Astrocyte (in vitro differentiated cells and primary cell): ENCODE measurements at regions not wholly inside any gene's neighbourhood (a gene's known extent, or its start where the extent isn't known, plus 50 kb on each side); places are given as distances from the start of the nearest gene placed in this dataset.
"Not testable (repeated sequence)": the region's sequence is repeated elsewhere in the genome, so short reads cannot be mapped to it uniquely, and the experiment has no call there.

Source experiments
- DNase-seq: peaks from one replicate; pipeline ENCODE4 v3.0.0-alpha.2; 2010; ENCODE audit warnings: low read depth
- FAIRE-seq: peaks from 2 replicates; lab custom pipeline; 2011; peaks lifted over from hg19 to GRCh38; lab: Jason Lieb, UNC
- H2AFZ ChIP-seq: 2 replicates; pipeline ENCODE4 v1.6.0; 2012; ENCODE audit warnings: low read depth, low read length, inconsistent platforms
- H3K27ac ChIP-seq: 2 replicates; pipeline ENCODE4 v1.5.1; 2011; ENCODE audit warnings: low read depth, low read length, inconsistent platforms
- H3K27me3 ChIP-seq: 2 replicates; pipeline ENCODE4 v1.6.0; 2011; ENCODE audit warnings: low read length, inconsistent platforms; ENCODE audit not compliant: insufficient read depth
- H3K36me3 ChIP-seq: 2 replicates; pipeline ENCODE4 v1.5.1; 2011; ENCODE audit warnings: low read length, inconsistent platforms; ENCODE audit not compliant: insufficient read depth
- H3K4me1 ChIP-seq: 2 replicates; pipeline ENCODE4 v1.5.1; 2011; ENCODE audit warnings: low read length, inconsistent platforms; ENCODE audit not compliant: insufficient read depth
- H3K4me2 ChIP-seq: 2 replicates; pipeline ENCODE4 v1.6.0; 2012; ENCODE audit warnings: low read length, inconsistent platforms
- H3K4me3 ChIP-seq: 2 replicates; pipeline ENCODE4 v1.5.1; 2011; ENCODE audit warnings: low read depth, mild to moderate bottlenecking, low read length, inconsistent platforms; ENCODE audit not compliant: insufficient read depth
- H3K79me2 ChIP-seq: 2 replicates; pipeline ENCODE4 v1.6.0; 2012; ENCODE audit warnings: mild to moderate bottlenecking, low read length, inconsistent platforms; ENCODE audit not compliant: insufficient read depth
- H3K9ac ChIP-seq: 2 replicates; pipeline ENCODE4 v1.6.0; 2012; ENCODE audit warnings: mild to moderate bottlenecking, low read length, inconsistent platforms
- H3K9me3 ChIP-seq: 2 replicates; pipeline ENCODE4 v1.5.1; 2012; ENCODE audit warnings: low read depth, mild to moderate bottlenecking, low read length, inconsistent platforms; ENCODE audit not compliant: insufficient read depth
- H4K20me1 ChIP-seq: 2 replicates; pipeline ENCODE4 v1.6.0; 2012; ENCODE audit warnings: low read length, inconsistent platforms; ENCODE audit not compliant: insufficient read depth
- H3K27ac Mint-ChIP-seq: one replicate; pipeline ENCODE4 v1.8.0; 2021; ENCODE audit warnings: mild to moderate bottlenecking, mixed read lengths; ENCODE audit not compliant: unreplicated experiment
- H3K27me3 Mint-ChIP-seq: one replicate; pipeline ENCODE4 v1.8.0; 2021; ENCODE audit warnings: low read depth, mixed read lengths; ENCODE audit not compliant: unreplicated experiment
- H3K36me3 Mint-ChIP-seq: one replicate; pipeline ENCODE4 v1.8.0; 2021; ENCODE audit warnings: low read depth, mixed read lengths; ENCODE audit not compliant: unreplicated experiment
- H3K4me1 Mint-ChIP-seq: one replicate; pipeline ENCODE4 v1.8.0; 2021; ENCODE audit warnings: low read depth, mixed read lengths; ENCODE audit not compliant: unreplicated experiment
- H3K4me3 Mint-ChIP-seq: one replicate; pipeline ENCODE4 v1.8.0; 2021; ENCODE audit warnings: mild to moderate bottlenecking, moderate library complexity, mixed read lengths; ENCODE audit not compliant: unreplicated experiment
- H3K9me3 Mint-ChIP-seq: one replicate; pipeline ENCODE4 v1.8.0; 2021; ENCODE audit warnings: mild to moderate bottlenecking, mixed read lengths; ENCODE audit not compliant: unreplicated experiment
- CTCF ChIP-seq: IDR thresholded peaks from 2 replicates; pipeline ENCODE4 v1.5.1; 2011; ENCODE audit warnings: low read depth, mild to moderate bottlenecking, inconsistent platforms, low read length, moderate library complexity; ENCODE audit not compliant: insufficient read depth
- EZH2 ChIP-seq: IDR thresholded peaks from 2 replicates; pipeline ENCODE4 v1.6.1; 2012; ENCODE audit warnings: mild to moderate bottlenecking, low read length, inconsistent platforms; ENCODE audit not compliant: insufficient read depth

- peaks cover 9% of the 10 kb centered on the region for H3K4me1 Mint-ChIP-seq
- Histone ChIP-seq H3K4me2 (no peak overlapping the region), H2AFZ (no peak overlapping the region), H3K27me3 (no peaks in the 10 kb centered on the region), H3K4me3 (no peak overlapping the region), H3K9me3 (peaks cover 8% of the 10 kb centered on the region), H3K79me2 (no peaks in the 10 kb centered on the region), H3K9ac (no peak overlapping the region), H3K36me3 (no peaks in the 10 kb centered on the region), H4K20me1 (no peaks in the 10 kb centered on the region), H3K27ac (no peak overlapping the region), H3K4me1 (no peaks in the 10 kb centered on the region)
- peaks cover 4% of the 10 kb centered on the region for H3K9me3 Mint-ChIP-seq
- no peak for DNase-seq
- H3K36me3 Mint-ChIP-seq: peaks cover 3% of the 10 kb centered on the region
- TF ChIP-seq CTCF (no peak), EZH2 (no peak)
- H3K27me3 Mint-ChIP-seq: no peaks in the 10 kb centered on the region
- no peak overlapping the region for H3K4me3 Mint-ChIP-seq
- peak; percentile 63 for FAIRE-seq
- H3K27ac Mint-ChIP-seq: no peak overlapping the region
These were observed 131.6 kb upstream of the NECTIN3 start for GRCh38 chr3:110940055-110940454.

- Histone ChIP-seq H3K27me3 (no peaks in the 10 kb centered on the region), H2AFZ (no peak overlapping the region), H3K79me2 (no peaks in the 10 kb centered on the region), H3K36me3 (no peaks in the 10 kb centered on the region), H3K4me3 (no peak overlapping the region), H3K4me2 (no peak overlapping the region), H4K20me1 (no peaks in the 10 kb centered on the region), H3K9me3 (peaks cover 14% of the 10 kb centered on the region), H3K4me1 (no peaks in the 10 kb centered on the region), H3K27ac (no peak overlapping the region), H3K9ac (no peak overlapping the region)
- FAIRE-seq (no peak), DNase-seq (no peak)
- peaks cover 21% of the 10 kb centered on the region for H3K9me3 Mint-ChIP-seq
- peak overlapping the region; percentile 71 for H3K4me3 Mint-ChIP-seq
- H3K4me1 Mint-ChIP-seq: peaks cover 5% of the 10 kb centered on the region
- TF ChIP-seq CTCF (no peak), EZH2 (no peak)
- H3K27ac Mint-ChIP-seq: peak overlapping the region; percentile 38
- H3K36me3 Mint-ChIP-seq: peaks cover 14% of the 10 kb centered on the region
- H3K27me3 Mint-ChIP-seq: no peaks in the 10 kb centered on the region
These were observed 126.8 kb upstream of the NECTIN3 start for GRCh38 chr3:110944782-110945181.

GRCh38 chr3:110946810-110947209 lies 124.8 kb upstream of the NECTIN3 start:
- H3K36me3 Mint-ChIP-seq: peaks cover 14% of the 10 kb centered on the region
- Histone ChIP-seq H3K79me2 (no peaks in the 10 kb centered on the region), H3K9me3 (peaks cover 14% of the 10 kb centered on the region), H3K9ac (no peak overlapping the region), H4K20me1 (no peaks in the 10 kb centered on the region), H3K36me3 (no peaks in the 10 kb centered on the region), H3K27me3 (no peaks in the 10 kb centered on the region), H3K4me2 (no peak overlapping the region), H3K27ac (no peak overlapping the region), H3K4me1 (no peaks in the 10 kb centered on the region), H2AFZ (no peak overlapping the region), H3K4me3 (no peak overlapping the region)
- peaks cover 24% of the 10 kb centered on the region for H3K9me3 Mint-ChIP-seq
- H3K27me3 Mint-ChIP-seq: no peaks in the 10 kb centered on the region
- DNase-seq (no peak), FAIRE-seq (no peak)
- peaks cover 4% of the 10 kb centered on the region for H3K4me1 Mint-ChIP-seq
- no peak overlapping the region for H3K4me3 Mint-ChIP-seq
- TF ChIP-seq EZH2 (no peak), CTCF (no peak)
- no peak overlapping the region for H3K27ac Mint-ChIP-seq

GRCh38 chr3:110949194-110949593 lies 122.4 kb upstream of the NECTIN3 start:
- H3K27me3 Mint-ChIP-seq, FAIRE-seq, H3K79me2 ChIP-seq, H3K36me3 ChIP-seq, H3K4me3 ChIP-seq, DNase-seq, H2AFZ ChIP-seq, H3K9ac ChIP-seq, H3K27ac Mint-ChIP-seq, H3K4me3 Mint-ChIP-seq, H4K20me1 ChIP-seq, H3K27me3 ChIP-seq, H3K4me2 ChIP-seq, H3K27ac ChIP-seq, H3K4me1 Mint-ChIP-seq, H3K4me1 ChIP-seq: not testable (repeated sequence)
- H3K9me3 ChIP-seq: peaks cover 13% of the 10 kb centered on the region
- Mint-ChIP-seq H3K36me3 (peaks cover 14% of the 10 kb centered on the region), H3K9me3 (peaks cover 22% of the 10 kb centered on the region)
